Endothelial cell of umbilical vein (primary cell): ENCODE measurements at regions not wholly inside any gene's neighbourhood (a gene's known extent, or its start where the extent isn't known, plus 50 kb on each side); places are given as distances from the start of the nearest gene placed in this dataset.

Experiments
- BruUV-seq: library from RNA; stranded (reverse); fragments of 400-500 nt; replicated peaks from 2 replicates; lab custom pipeline; 2021; lab: Mats Ljungman, UMichigan
- CTCF ChIA-PET: fragments of 300-600, 350-600 bp; sonication (Branson Sonifier 250); formaldehyde crosslinking; loops from one replicate; lab custom pipeline; 2021; ENCODE audit warnings: antibody characterized with exemption, inconsistent platforms; lab: Charles Lee
- POLR2A ChIA-PET: fragments of 300-600, 350-600 bp; sonication (Branson Sonifier 250); formaldehyde crosslinking; loops from one replicate; lab custom pipeline; 2021; ENCODE audit warnings: antibody characterized with exemption, inconsistent platforms; lab: Charles Lee
- DNase-seq: peaks from one replicate; pipeline ENCODE4 v3.0.0-alpha.2; 2011; ENCODE audit warnings: low read depth, low spot score
- FAIRE-seq: peaks from 2 replicates; lab custom pipeline; 2011; peaks lifted over from hg19 to GRCh38; lab: Jason Lieb, UNC
- H2AFZ ChIP-seq: 2 replicates; pipeline ENCODE4 v1.6.0; 2012; ENCODE audit warnings: low read depth, low read length, control low read depth, inconsistent platforms
- H3K27ac ChIP-seq: 2 replicates; pipeline ENCODE4 v1.5.1; 2011; ENCODE audit warnings: low read depth, mild to moderate bottlenecking, control low read depth, low read length, moderate library complexity; ENCODE audit not compliant: insufficient read depth
- H3K27me3 ChIP-seq, 2 experiments: 2 replicates each; pipeline versions ENCODE4 v1.6.0 to v1.6.1; 2011; ENCODE audit warnings: low read length in 2 of 2, mixed read lengths in 1 of 2; ENCODE audit not compliant: control insufficient read depth in 2 of 2, insufficient read depth in 2 of 2
- H3K36me3 ChIP-seq, 2 experiments: 2 replicates in 1 of 2; 3 replicates in 1 of 2; pipeline ENCODE4 v1.5.1; 2011; ENCODE audit warnings: low read length in 2 of 2, mild to moderate bottlenecking in 1 of 2, moderate library complexity in 1 of 2; ENCODE audit not compliant: control insufficient read depth in 2 of 2, insufficient read depth in 2 of 2; ENCODE audit errors: extremely low read depth in 1 of 2
- H3K4me1 ChIP-seq: 3 replicates; pipeline ENCODE4 v1.5.1; 2011; ENCODE audit warnings: mild to moderate bottlenecking, low read length; ENCODE audit not compliant: control insufficient read depth, insufficient read depth; ENCODE audit errors: extremely low read depth
- H3K4me2 ChIP-seq: 2 replicates; pipeline ENCODE4 v1.6.1; 2011; ENCODE audit warnings: low read length, control low read depth, mixed read lengths; ENCODE audit not compliant: insufficient read depth
- H3K4me3 ChIP-seq, 3 experiments: fragments of 200-600 bp in 1 of 3; sonication (generic), shearing (Covaris generic) in 1 of 3; replicated peaks in 1 of 3; 2 replicates each; pipeline ENCODE4 v1.5.1; 2011 to 2016; ENCODE audit warnings: control low read depth in 3 of 3, low read length in 3 of 3, mild to moderate bottlenecking in 2 of 3, inconsistent platforms in 1 of 3, low read depth in 1 of 3, moderate library complexity in 1 of 3; ENCODE audit not compliant: insufficient read depth in 1 of 3
- H3K79me2 ChIP-seq: 2 replicates; pipeline ENCODE4 v1.6.0; 2012; ENCODE audit warnings: low read length, inconsistent platforms; ENCODE audit not compliant: control insufficient read depth, insufficient read depth
- H3K9ac ChIP-seq: replicated peaks from 2 replicates; pipeline ENCODE3; 2011; ENCODE audit warnings: low read length, control low read depth; ENCODE audit not compliant: insufficient read depth; ENCODE audit errors: extremely low read depth
- H3K9me1 ChIP-seq: replicated peaks from 3 replicates; pipeline ENCODE4 v1.6.0; 2011; ENCODE audit warnings: mild to moderate bottlenecking, low read length; ENCODE audit not compliant: control insufficient read depth, insufficient read depth; ENCODE audit errors: extremely low read depth
- H3K9me3 ChIP-seq: replicated peaks from 2 replicates; pipeline ENCODE4 v1.5.1; 2012; ENCODE audit warnings: low read length, inconsistent platforms; ENCODE audit not compliant: control insufficient read depth, insufficient read depth
- H4K20me1 ChIP-seq: replicated peaks from 2 replicates; pipeline ENCODE3; 2011; ENCODE audit warnings: mild to moderate bottlenecking, low read length; ENCODE audit not compliant: control insufficient read depth, insufficient read depth; ENCODE audit errors: extremely low read depth
- EZH2 ChIP-seq: IDR thresholded peaks from 2 replicates; pipeline ENCODE4 v1.6.1; 2012; ENCODE audit warnings: borderline replicate concordance, low read depth, mild to moderate bottlenecking, moderate library complexity, low read length, inconsistent platforms; ENCODE audit not compliant: severe bottlenecking
- JUN ChIP-seq: IDR thresholded peaks from 2 replicates; pipeline ENCODE4 v1.6.1; 2011; ENCODE audit warnings: borderline replicate concordance, low read depth; ENCODE audit not compliant: insufficient read length, insufficient read depth
- POLR2A ChIP-seq: IDR thresholded peaks from 2 replicates; pipeline ENCODE4 v1.6.1; 2012; ENCODE audit warnings: low read depth, mild to moderate bottlenecking, control low read depth, low read length
- POLR2AphosphoS5 ChIP-seq: IDR thresholded peaks from 2 replicates; pipeline ENCODE4 v1.6.1; 2012; ENCODE audit warnings: low read depth, mild to moderate bottlenecking, control low read depth, low read length, moderate library complexity; ENCODE audit not compliant: insufficient read depth
- dilution Hi-C: fragments of 300-500 bp; cut with MboI; formaldehyde crosslinking; loops from one replicate; pipeline ENCODE4 v1.15.0; 2019; ENCODE audit warnings: low sequenced_read_pairs; ENCODE audit not compliant: extremely low pct_ligation_motif_present
- intact Hi-C: fragments of 100-400 bp; cut with micrococcal nuclease; formaldehyde crosslinking; loops from one replicate; pipeline ENCODE4 v1.10.0; 2022

DNA sequence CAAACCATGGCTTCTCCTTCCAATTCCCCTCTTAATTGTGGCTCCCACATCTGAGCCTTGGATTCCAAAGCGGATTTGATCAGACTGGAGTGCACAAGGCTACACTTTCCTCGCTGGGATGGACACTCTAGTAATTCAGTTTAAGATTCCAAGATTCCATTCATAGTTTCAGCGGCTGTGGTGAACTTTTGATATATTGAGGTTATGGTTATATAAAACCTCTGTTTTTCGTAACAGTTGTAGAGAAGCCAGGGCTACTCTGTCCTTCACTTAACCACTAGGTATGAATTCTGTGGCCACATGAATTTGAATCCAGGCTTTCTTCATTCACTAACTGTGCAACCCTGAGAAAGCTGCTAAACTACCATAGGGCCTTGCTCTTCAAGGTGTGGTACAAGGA, 67.9 kb upstream of the KY start:
- H3K4me3 ChIP-seq: no peak overlapping the region
- H3K27me3 ChIP-seq: peaks cover 2 to 10% of the 10 kb centered on the region in 2 experiments
- no peaks in the 10 kb centered on the region for H3K4me1 ChIP-seq
- POLR2A ChIA-PET: no interaction called here
- CTCF ChIA-PET: no interaction called here
- no peak for TF ChIP-seq POLR2A
- TF ChIP-seq POLR2AphosphoS5: no peak
- TF ChIP-seq EZH2: no peak
- no peaks in the 10 kb centered on the region for H3K9me1 ChIP-seq
- no peaks in the 10 kb centered on the region for H4K20me1 ChIP-seq
- H3K4me2 ChIP-seq: no peak overlapping the region
- H3K79me2 ChIP-seq: no peaks in the 10 kb centered on the region
- intact Hi-C loops: no loop called here
- no peak for DNase-seq
- dilution Hi-C loops: no loop called here
- H2AFZ ChIP-seq: no peak overlapping the region
- no peak for FAIRE-seq
- H3K36me3 ChIP-seq: no peaks in the 10 kb centered on the region
- H3K27ac ChIP-seq: no peak overlapping the region
- H3K9me3 ChIP-seq: no peaks in the 10 kb centered on the region
- no TSS peak for BruUV-seq
- no peak overlapping the region for H3K9ac ChIP-seq

DNA sequence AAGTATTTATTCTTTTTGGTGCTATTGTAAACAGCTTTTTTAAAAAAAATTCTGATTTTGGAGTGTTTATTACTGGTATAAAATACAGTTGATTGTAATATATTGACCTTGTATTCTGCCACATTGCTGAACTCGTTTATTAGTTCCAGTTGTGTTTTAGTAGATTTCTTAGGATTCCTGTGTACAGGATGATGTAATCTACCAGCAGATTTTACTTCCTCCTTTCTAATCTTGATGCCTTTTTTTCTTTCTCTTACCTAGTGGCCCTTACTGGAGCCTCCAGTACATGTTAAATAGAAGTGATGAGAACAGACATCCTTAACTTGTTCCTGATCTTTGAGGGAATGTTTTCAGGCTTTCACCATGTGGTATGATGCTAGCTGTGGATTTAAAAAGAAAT, 70.4 kb upstream of the KY start:
- Histone ChIP-seq H3K27ac (no peak overlapping the region), H4K20me1 (no peaks in the 10 kb centered on the region), H3K27me3 (peaks cover 2 to 10% of the 10 kb centered on the region in 2 experiments), H3K9me1 (no peaks in the 10 kb centered on the region), H3K4me2 (no peak overlapping the region), H3K79me2 (no peaks in the 10 kb centered on the region), H2AFZ (no peak overlapping the region), H3K36me3 (no peaks in the 10 kb centered on the region), H3K4me3 (no peak overlapping the region), H3K9ac (no peak overlapping the region), H3K4me1 (no peaks in the 10 kb centered on the region), H3K9me3 (no peaks in the 10 kb centered on the region)
- ChIA-PET POLR2A (no interaction called here), CTCF (no interaction called here)
- BruUV-seq: no TSS peak
- dilution Hi-C loops (no loop called here), intact Hi-C loops (no loop called here)
- no peak for DNase-seq
- TF ChIP-seq JUN: no peak
- FAIRE-seq: no peak
